Right lobe of liver (tissue), 6 donors: ENCODE measurements at regions not wholly inside any gene's neighbourhood (a gene's known extent, or its start where the extent isn't known, plus 50 kb on each side); places are given as distances from the start of the nearest gene placed in this dataset.

Experiments used
- ATAC-seq, 4 donors: fragments of 200-7000 bp; cut with Tn5 transposase; one replicate each; pipeline ENCODE4 v1.9.1; 2020; ENCODE audit warnings: mild to moderate bottlenecking in 4 of 4, moderate library complexity in 4 of 4
- DNase-seq, 3 donors: peaks; one replicate each; pipeline ENCODE4 v3.0.0-alpha.2; 2020
- H3K27ac ChIP-seq, 3 donors: fragments of 200-600 bp; one replicate each; pipeline ENCODE4 v1.8.0; 2022
- H3K27me3 ChIP-seq, 2 donors: fragments of 200-600 bp; one replicate each; pipeline ENCODE4 v1.8.0; 2022
- H3K36me3 ChIP-seq, 4 donors: fragments of 200-600 bp; sonication (generic) in 1 of 4; one replicate each; pipeline versions ENCODE4 v1.5.1 to v1.8.0; 2017 to 2022; ENCODE audit warnings: control low read depth in 1 of 4
- H3K4me1 ChIP-seq, 4 donors: fragments of 200-600 bp; sonication (generic) in 1 of 4; one replicate each; pipeline versions ENCODE4 v1.5.1 to v1.8.0; 2017 to 2022; ENCODE audit warnings: control low read depth in 1 of 4
- H3K4me3 ChIP-seq, 3 donors: fragments of 200-600 bp; one replicate each; pipeline ENCODE4 v1.8.0; 2022
- H3K9me3 ChIP-seq, 4 donors: fragments of 200-600 bp; sonication (generic) in 1 of 4; one replicate each; pipeline versions ENCODE4 v1.5.1 to v1.8.0; 2017 to 2022; ENCODE audit warnings: control low read depth in 1 of 4
- CTCF ChIP-seq, 4 donors: fragments of 200-600 bp in 3 of 4; fragments of 450-650 bp in 1 of 4; IDR thresholded peaks; one replicate each; pipeline versions ENCODE4 v1.5.1 to v1.8.0; 2016 to 2022; ENCODE audit warnings: antibody characterized with exemption in 4 of 4, mild to moderate bottlenecking in 2 of 4
- POLR2A ChIP-seq: fragments of 450-650 bp; IDR thresholded peaks from one replicate; pipeline ENCODE4 v1.6.1; 2017; ENCODE audit warnings: antibody characterized with exemption, mild to moderate bottlenecking
- WGBS: methylation state at CpG from one replicate; pipeline ENCODE4 v1.1.6; 2018; ENCODE audit warnings: low coverage, low lambda C conversion rate; ENCODE audit not compliant: insufficient coverage; ENCODE audit errors: missing lambda C conversion rate; 5-methylcytosine and 5-hydroxymethylcytosine counted together
- intact Hi-C, 2 donors: fragments of 100-400 bp; cut with DNase I; formaldehyde crosslinking; loops; one replicate each; pipeline versions ENCODE4 v1.11.2 to v1.14.1; 2022
- donor health status: DM: no; HTN: yes; CAD: no.
- donor health status: DM: no; HTN: no; CAD: no.
- donor health status: DM: no; HTN: no; CAD: no.
- donor health status: DM: no; HTN: yes; CAD: no.
- donor health status: DM: no; HTN: yes; CAD: no.

- Histone ChIP-seq H3K4me1 (no peaks in the 10 kb centered on the region), H3K36me3 (no peaks in the 10 kb centered on the region), H3K27ac (no peak overlapping the region), H3K27me3 (no peaks in the 10 kb centered on the region), H3K9me3 (no peaks in the 10 kb centered on the region), H3K4me3 (no peak overlapping the region)
- 52% methylated on average over 5 of the region's 5 CpGs for WGBS
- no peak for TF ChIP-seq POLR2A
- no peak for TF ChIP-seq CTCF (IDR thresholded peaks at IDR 0.05)
- intact Hi-C loops = no loop called here
- ATAC-seq = no peak
- no peak for DNase-seq
These were observed 273.3 kb upstream of the IRAK1BP1 start for GRCh38 chr6:78593898-78594667.

- Histone ChIP-seq H3K4me1 (no peaks in the 10 kb centered on the region), H3K27me3 (no peaks in the 10 kb centered on the region), H3K36me3 (no peaks in the 10 kb centered on the region), H3K27ac (no peak overlapping the region), H3K4me3 (no peak overlapping the region), H3K9me3 (no peaks in the 10 kb centered on the region)
- WGBS = 48% methylated on average over 2 of the region's 2 CpGs
- ATAC-seq (no peak), DNase-seq (no peak)
- intact Hi-C loops = no loop called here
- no peak for TF ChIP-seq POLR2A
- no peak for TF ChIP-seq CTCF (IDR thresholded peaks at IDR 0.05)
These were observed 272.7 kb upstream of the IRAK1BP1 start for GRCh38 chr6:78594668-78595066.

- DNase-seq (no peak), ATAC-seq (no peak)
- Histone ChIP-seq H3K4me3 (no peak overlapping the region), H3K9me3 (no peaks in the 10 kb centered on the region), H3K27me3 (no peaks in the 10 kb centered on the region), H3K27ac (no peak overlapping the region), H3K4me1 (no peaks in the 10 kb centered on the region), H3K36me3 (no peaks in the 10 kb centered on the region)
- TF ChIP-seq POLR2A (no peak), CTCF (IDR thresholded peaks at IDR 0.05) (no peak)
- WGBS = 70% methylated on average over 5 of the region's 5 CpGs
- intact Hi-C loops = no loop called here
These were observed 269.4 kb upstream of the IRAK1BP1 start for GRCh38 chr6:78597966-78598365.

GRCh38 chr6:78598966-78599365 lies 268.4 kb upstream of the IRAK1BP1 start:
- no peak for ATAC-seq
- Histone ChIP-seq H3K36me3 (no peaks in the 10 kb centered on the region), H3K27ac (no peak overlapping the region), H3K27me3 (no peaks in the 10 kb centered on the region), H3K4me3 (no peak overlapping the region), H3K9me3 (no peaks in the 10 kb centered on the region), H3K4me1 (no peaks in the 10 kb centered on the region)
- no peak for DNase-seq
- WGBS = 15% methylated on average over 1 of the region's 1 CpG
- TF ChIP-seq POLR2A (no peak), CTCF (IDR thresholded peaks at IDR 0.05) (no peak)
- intact Hi-C loops = no loop called here

- 71% methylated on average over 2 of the region's 2 CpGs for WGBS
- no peaks in the 10 kb centered on the region for H3K9me3 ChIP-seq
- no peaks in the 10 kb centered on the region for H3K27me3 ChIP-seq
- ATAC-seq (no peak), DNase-seq (no peak)
- TF ChIP-seq POLR2A (no peak), CTCF (IDR thresholded peaks at IDR 0.05) (no peak)
- H3K36me3 ChIP-seq = no peaks in the 10 kb centered on the region
- H3K4me1 ChIP-seq = no peaks in the 10 kb centered on the region
- no peak overlapping the region for H3K27ac ChIP-seq
- intact Hi-C loops = no loop called here
- no peak overlapping the region for H3K4me3 ChIP-seq
These were observed 267.8 kb upstream of the IRAK1BP1 start for GRCh38 chr6:78599526-78599925.
